GM18505 (cell line): ENCODE measurements at regions not wholly inside any gene's neighbourhood (a gene's known extent, or its start where the extent isn't known, plus 50 kb on each side); places are given as distances from the start of the nearest gene placed in this dataset.

Experiments
- ATAC-seq: cut with Tn5 transposase; IDR thresholded peaks from one replicate; pipeline ENCODE4 v1.9.1; 2021; ENCODE audit not compliant: unreplicated experiment
- POLR2A ChIP-seq: IDR thresholded peaks from 4 replicates; pipeline ENCODE4 v1.6.1; 2011; ENCODE audit warnings: borderline replicate concordance; ENCODE audit not compliant: insufficient read depth, insufficient read length; ENCODE audit errors: extremely low read depth

- TF ChIP-seq POLR2A, result no peak
- ATAC-seq, result no peak
Measured at GRCh38 chr3:67278015-67278618, 280.0 kb downstream of the KBTBD8 start.

- no peak for TF ChIP-seq POLR2A
Measured at GRCh38 chr3:67286586-67286985, 288.5 kb downstream of the KBTBD8 start.

GRCh38 chr3:67288466-67289106, 290.5 kb downstream of the KBTBD8 start:
- ATAC-seq, result no peak
- TF ChIP-seq POLR2A, result no peak

More at GRCh38 chr3:67286586-67286985, 288.5 kb downstream of the KBTBD8 start:
- no peak for ATAC-seq

GRCh38 chr3:67289626-67290025, 291.5 kb downstream of the KBTBD8 start:
- TF ChIP-seq POLR2A, result no peak

GRCh38 chr3:67290438-67290837, 292.3 kb downstream of the KBTBD8 start:
- no peak for ATAC-seq
- no peak for TF ChIP-seq POLR2A

More at GRCh38 chr3:67289626-67290025, 291.5 kb downstream of the KBTBD8 start:
- ATAC-seq, result no peak

GRCh38 chr3:67291287-67292252, 293.5 kb downstream of the KBTBD8 start:
- TF ChIP-seq POLR2A, result no peak
- no peak for ATAC-seq

- ATAC-seq, result no peak
- no peak for TF ChIP-seq POLR2A
Measured at GRCh38 chr3:67292356-67293121, 294.4 kb downstream of the KBTBD8 start.

- no peak for ATAC-seq
- no peak for TF ChIP-seq POLR2A
Measured at GRCh38 chr3:67294341-67294740, 296.2 kb downstream of the KBTBD8 start.

GRCh38 chr3:67296039-67296892, 298.2 kb downstream of the KBTBD8 start:
- no peak for ATAC-seq
- no peak for TF ChIP-seq POLR2A

GRCh38 chr3:67297715-67298475, 299.8 kb downstream of the KBTBD8 start:
- TF ChIP-seq POLR2A, result no peak

GRCh38 chr3:67301556-67301955, 303.4 kb downstream of the KBTBD8 start:
- no peak for TF ChIP-seq POLR2A
- no peak for ATAC-seq

More at GRCh38 chr3:67297715-67298475, 299.8 kb downstream of the KBTBD8 start:
- ATAC-seq, result no peak
